ENCODE measurements at regions not wholly inside any gene's neighbourhood (a gene's known extent, or its start where the extent isn't known, plus 50 kb on each side); places are given as distances from the start of the nearest gene placed in this dataset.

DNA sequence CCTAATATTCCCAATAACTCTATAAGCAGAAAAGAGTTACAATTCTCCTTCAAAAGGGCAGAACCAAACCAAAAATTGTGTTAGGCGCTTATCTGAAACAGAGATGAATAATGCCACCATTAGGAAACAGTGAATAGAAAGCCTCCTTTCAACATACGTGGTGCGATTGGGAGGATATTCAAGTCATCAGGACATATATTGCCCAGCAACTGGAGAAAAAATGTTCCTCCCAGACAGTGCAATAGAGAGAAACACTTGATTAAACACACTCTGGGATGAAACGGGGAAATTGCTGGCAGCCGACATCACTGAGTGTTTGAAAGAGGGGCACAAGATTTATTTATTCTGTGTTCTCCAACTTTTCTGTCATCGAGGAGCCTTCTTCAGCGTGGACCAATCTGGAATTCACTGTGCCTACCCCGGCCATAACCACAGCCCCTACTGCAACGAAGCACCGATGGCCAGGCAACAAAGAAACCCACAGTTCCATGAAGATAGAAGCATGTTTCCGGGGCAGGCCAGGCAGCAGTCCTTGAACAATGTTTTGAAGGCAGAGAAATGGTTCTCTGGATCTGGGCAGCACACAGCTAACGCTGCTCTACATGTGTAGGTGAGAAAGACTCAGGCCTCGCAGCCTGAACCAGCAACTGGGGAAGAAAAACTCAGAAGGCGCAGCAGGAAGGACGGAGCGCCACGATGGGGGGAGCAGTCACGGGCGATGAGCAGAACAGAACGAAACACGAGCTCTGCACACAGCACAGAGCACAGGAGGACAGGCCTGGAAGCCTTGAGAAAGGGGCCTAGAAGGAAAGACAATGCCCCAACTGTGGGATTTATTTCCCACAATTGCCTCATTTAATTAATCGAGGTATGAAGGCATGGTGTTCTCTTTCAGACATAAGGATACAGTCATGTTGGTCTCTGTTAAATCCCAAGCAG, 234.2 kb upstream of the FOXQ1 start:
- H3K27ac ChIP-seq (ENCODE audit: low read length): no peak overlapping the region
- no peaks in the 10 kb centered on the region for H3K4me1 ChIP-seq (ENCODE audit: control insufficient read depth in 1 of 2, insufficient read depth in 2 of 2, low read length in 2 of 2)
- no peak overlapping the region for H3K4me3 ChIP-seq (ENCODE audit: low read depth in 1 of 2, low read length in 2 of 2)
- H3K27me3 ChIP-seq (ENCODE audit: low read depth, low read length): no peaks in the 10 kb centered on the region
- H3K9me3 ChIP-seq (ENCODE audit: control insufficient read depth in 1 of 2, low read length in 2 of 2): no peaks in the 10 kb centered on the region
- H3K36me3 ChIP-seq (ENCODE audit: control insufficient read depth in 1 of 2, insufficient read depth in 2 of 2, low read length in 2 of 2): no peaks in the 10 kb centered on the region

DNA sequence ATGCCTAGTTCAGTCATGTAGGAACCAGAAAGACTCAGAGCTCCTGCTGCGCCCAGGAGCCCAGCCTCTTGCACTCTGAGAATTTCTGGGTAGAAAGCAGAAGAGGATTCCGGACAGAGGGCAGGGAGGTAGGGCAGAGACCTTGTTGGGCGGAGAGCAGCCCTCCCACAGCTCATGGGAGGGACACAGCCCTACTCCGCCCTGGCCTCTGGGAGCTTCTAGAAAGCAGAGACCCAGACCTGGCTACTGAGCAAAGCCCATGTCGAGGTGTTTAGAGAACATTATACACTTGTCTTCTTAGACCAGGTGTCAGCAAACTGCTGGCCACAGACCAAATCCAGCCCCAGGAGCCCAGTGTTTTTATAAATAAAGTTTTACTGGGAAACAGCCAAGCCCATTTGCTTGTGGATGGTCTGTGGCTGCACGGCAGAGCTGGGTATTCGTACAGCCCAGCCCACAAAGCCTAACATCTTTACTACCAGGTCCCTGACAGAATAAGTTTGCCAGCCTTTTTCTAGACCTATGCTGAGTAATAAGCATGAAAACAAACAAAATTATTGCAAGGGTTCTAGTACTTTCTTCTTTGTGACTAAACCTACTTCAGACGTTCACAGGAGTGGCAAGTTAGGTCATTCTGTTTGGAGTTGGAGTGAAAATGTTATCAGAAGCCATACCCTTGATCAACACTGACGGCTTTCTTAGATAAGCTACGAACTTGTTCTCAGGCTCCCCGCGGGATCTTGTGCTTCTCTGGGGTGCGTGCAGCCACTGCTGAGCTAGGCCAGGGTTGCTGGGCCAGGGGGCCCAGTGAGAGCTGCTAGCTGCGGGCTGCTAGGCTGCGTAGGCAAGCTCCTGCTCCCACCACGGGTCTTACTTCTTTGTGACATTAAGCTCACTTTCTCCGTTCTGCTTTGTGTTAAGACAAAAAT, 235.1 kb upstream of the FOXQ1 start:
- Histone ChIP-seq H3K27me3 (ENCODE audit: low read depth, low read length) (no peaks in the 10 kb centered on the region), H3K27ac (ENCODE audit: low read length) (no peak overlapping the region), H3K9me3 (ENCODE audit: control insufficient read depth in 1 of 2, low read length in 2 of 2) (no peaks in the 10 kb centered on the region), H3K4me1 (ENCODE audit: control insufficient read depth in 1 of 2, insufficient read depth in 2 of 2, low read length in 2 of 2) (no peaks in the 10 kb centered on the region), H3K36me3 (ENCODE audit: control insufficient read depth in 1 of 2, insufficient read depth in 2 of 2, low read length in 2 of 2) (no peaks in the 10 kb centered on the region), H3K4me3 (ENCODE audit: low read depth in 1 of 2, low read length in 2 of 2) (no peak overlapping the region)

DNA sequence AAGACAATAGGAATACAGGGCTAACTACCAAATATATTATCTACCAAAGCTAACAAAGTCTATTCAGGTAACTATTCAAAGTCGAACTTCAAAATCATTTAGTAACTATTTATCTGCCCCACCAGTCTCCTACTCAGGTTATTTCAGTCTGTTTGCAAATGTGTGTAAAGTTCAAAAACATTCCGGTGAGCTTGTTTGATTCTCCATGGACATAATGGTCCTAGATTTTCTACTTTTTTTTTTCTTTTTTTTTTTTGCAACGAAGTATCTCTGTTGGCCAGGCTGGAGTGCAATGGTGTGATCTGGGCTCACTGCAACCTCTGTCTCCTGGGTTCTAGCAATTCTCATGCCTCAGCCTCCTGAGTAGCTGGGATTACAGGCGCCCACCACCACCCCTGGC, 236.0 kb upstream of the FOXQ1 start:
- Histone ChIP-seq H3K36me3 (ENCODE audit: control insufficient read depth in 1 of 2, insufficient read depth in 2 of 2, low read length in 2 of 2) (no peaks in the 10 kb centered on the region), H3K4me1 (ENCODE audit: control insufficient read depth in 1 of 2, insufficient read depth in 2 of 2, low read length in 2 of 2) (no peaks in the 10 kb centered on the region), H3K27ac (ENCODE audit: low read length) (no peak overlapping the region), H3K9me3 (ENCODE audit: control insufficient read depth in 1 of 2, low read length in 2 of 2) (no peaks in the 10 kb centered on the region), H3K4me3 (ENCODE audit: low read depth in 1 of 2, low read length in 2 of 2) (no peak overlapping the region), H3K27me3 (ENCODE audit: low read depth, low read length) (no peaks in the 10 kb centered on the region)

DNA sequence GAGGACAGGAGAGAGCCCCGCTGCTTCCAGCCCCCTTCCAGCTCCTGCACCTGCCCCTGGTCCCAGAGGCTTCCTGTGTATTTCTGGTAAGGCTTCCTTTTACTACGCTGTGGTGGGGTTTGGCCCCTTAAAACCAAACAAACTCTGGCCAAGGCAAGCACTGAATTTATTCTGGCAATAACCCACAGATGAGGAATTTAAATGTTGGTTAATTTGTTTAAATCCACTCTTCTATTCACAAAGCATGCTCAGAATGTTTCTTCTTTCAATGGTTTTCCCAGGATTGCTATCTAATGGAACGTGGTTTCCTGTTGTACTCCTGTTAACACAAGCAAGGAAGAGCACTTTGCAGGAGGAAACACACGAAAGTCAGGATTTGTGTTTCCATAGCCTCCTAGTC, 236.5 kb upstream of the FOXQ1 start:
- H3K4me3 ChIP-seq (ENCODE audit: low read depth in 1 of 2, low read length in 2 of 2): no peak overlapping the region
- H3K27ac ChIP-seq (ENCODE audit: low read length): no peak overlapping the region
- no peaks in the 10 kb centered on the region for H3K36me3 ChIP-seq (ENCODE audit: control insufficient read depth in 1 of 2, insufficient read depth in 2 of 2, low read length in 2 of 2)
- H3K9me3 ChIP-seq (ENCODE audit: control insufficient read depth in 1 of 2, low read length in 2 of 2): no peaks in the 10 kb centered on the region
- H3K4me1 ChIP-seq (ENCODE audit: control insufficient read depth in 1 of 2, insufficient read depth in 2 of 2, low read length in 2 of 2): no peaks in the 10 kb centered on the region
- H3K27me3 ChIP-seq (ENCODE audit: low read depth, low read length): no peaks in the 10 kb centered on the region

GRCh38 chr6:1070085-1070521, 241.8 kb upstream of the FOXQ1 start:
- H3K4me1 ChIP-seq (ENCODE audit: control insufficient read depth in 1 of 2, insufficient read depth in 2 of 2, low read length in 2 of 2): no peaks in the 10 kb centered on the region
- no peak overlapping the region for H3K27ac ChIP-seq (ENCODE audit: low read length)
- H3K4me3 ChIP-seq (ENCODE audit: low read depth in 1 of 2, low read length in 2 of 2): no peak overlapping the region
- H3K36me3 ChIP-seq (ENCODE audit: control insufficient read depth in 1 of 2, insufficient read depth in 2 of 2, low read length in 2 of 2): no peaks in the 10 kb centered on the region
- no peaks in the 10 kb centered on the region for H3K9me3 ChIP-seq (ENCODE audit: control insufficient read depth in 1 of 2, low read length in 2 of 2)
- no peaks in the 10 kb centered on the region for H3K27me3 ChIP-seq (ENCODE audit: low read depth, low read length)

DNA sequence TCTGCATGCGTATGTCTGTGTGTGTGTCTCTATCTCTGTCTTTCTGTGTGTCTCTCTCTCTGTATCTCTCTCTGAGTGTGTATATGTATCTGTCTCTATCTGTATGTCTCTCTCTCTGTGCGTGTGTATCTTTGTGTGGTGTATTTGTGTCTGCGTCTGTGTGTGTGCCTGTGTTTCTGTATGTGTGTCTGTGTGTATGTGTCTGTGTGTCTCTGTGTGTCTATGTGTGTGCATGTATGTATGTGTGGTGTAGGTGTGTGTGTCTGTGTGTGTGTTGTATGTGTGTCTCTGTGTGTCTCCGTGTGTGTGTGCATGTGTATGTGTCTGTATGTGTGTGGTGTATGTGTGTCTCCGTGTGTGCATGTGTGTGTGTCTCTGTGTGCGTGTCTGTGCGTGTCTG, 243.0 kb upstream of the FOXQ1 start:
- Histone ChIP-seq H3K36me3 (ENCODE audit: control insufficient read depth in 1 of 2, insufficient read depth in 2 of 2, low read length in 2 of 2) (no peaks in the 10 kb centered on the region), H3K9me3 (ENCODE audit: control insufficient read depth in 1 of 2, low read length in 2 of 2) (no peaks in the 10 kb centered on the region)

GRCh38 chr6:1068068-1068467, 243.8 kb upstream of the FOXQ1 start:
- no peak overlapping the region for H3K27ac ChIP-seq (ENCODE audit: low read length)
- H3K4me3 ChIP-seq (ENCODE audit: low read depth in 1 of 2, low read length in 2 of 2): no peak overlapping the region
- H3K36me3 ChIP-seq (ENCODE audit: control insufficient read depth in 1 of 2, insufficient read depth in 2 of 2, low read length in 2 of 2): no peaks in the 10 kb centered on the region
- no peaks in the 10 kb centered on the region for H3K4me1 ChIP-seq (ENCODE audit: control insufficient read depth in 1 of 2, insufficient read depth in 2 of 2, low read length in 2 of 2)
- H3K9me3 ChIP-seq (ENCODE audit: control insufficient read depth in 1 of 2, low read length in 2 of 2): no peaks in the 10 kb centered on the region
- no peaks in the 10 kb centered on the region for H3K27me3 ChIP-seq (ENCODE audit: low read depth, low read length)

More for the DNA sequence above, 243.0 kb upstream of the FOXQ1 start:
- H3K27me3 ChIP-seq (ENCODE audit: low read depth, low read length): no peaks in the 10 kb centered on the region
- no peaks in the 10 kb centered on the region for H3K4me1 ChIP-seq (ENCODE audit: control insufficient read depth in 1 of 2, insufficient read depth in 2 of 2, low read length in 2 of 2)
- no peak overlapping the region for H3K27ac ChIP-seq (ENCODE audit: low read length)
- H3K4me3 ChIP-seq (ENCODE audit: low read depth in 1 of 2, low read length in 2 of 2): no peak overlapping the region

- Histone ChIP-seq H3K27me3 (ENCODE audit: low read depth, low read length) (no peaks in the 10 kb centered on the region), H3K4me3 (ENCODE audit: low read depth in 1 of 2, low read length in 2 of 2) (no peak overlapping the region), H3K27ac (ENCODE audit: low read length) (no peak overlapping the region), H3K4me1 (ENCODE audit: control insufficient read depth in 1 of 2, insufficient read depth in 2 of 2, low read length in 2 of 2) (no peaks in the 10 kb centered on the region), H3K9me3 (ENCODE audit: control insufficient read depth in 1 of 2, low read length in 2 of 2) (no peaks in the 10 kb centered on the region), H3K36me3 (ENCODE audit: control insufficient read depth in 1 of 2, insufficient read depth in 2 of 2, low read length in 2 of 2) (no peaks in the 10 kb centered on the region)
These were observed 244.6 kb upstream of the FOXQ1 start for GRCh38 chr6:1067346-1067745.

GRCh38 chr6:1066449-1067090, 245.3 kb upstream of the FOXQ1 start:
- Histone ChIP-seq H3K36me3 (ENCODE audit: control insufficient read depth in 1 of 2, insufficient read depth in 2 of 2, low read length in 2 of 2) (no peaks in the 10 kb centered on the region), H3K9me3 (ENCODE audit: control insufficient read depth in 1 of 2, low read length in 2 of 2) (no peaks in the 10 kb centered on the region), H3K4me3 (ENCODE audit: low read depth in 1 of 2, low read length in 2 of 2) (no peak overlapping the region), H3K4me1 (ENCODE audit: control insufficient read depth in 1 of 2, insufficient read depth in 2 of 2, low read length in 2 of 2) (no peaks in the 10 kb centered on the region), H3K27me3 (ENCODE audit: low read depth, low read length) (no peaks in the 10 kb centered on the region), H3K27ac (ENCODE audit: low read length) (no peak overlapping the region)

- H3K9me3 ChIP-seq (ENCODE audit: control insufficient read depth in 1 of 2, low read length in 2 of 2): no peaks in the 10 kb centered on the region
- no peaks in the 10 kb centered on the region for H3K27me3 ChIP-seq (ENCODE audit: low read depth, low read length)
- H3K36me3 ChIP-seq (ENCODE audit: control insufficient read depth in 1 of 2, insufficient read depth in 2 of 2, low read length in 2 of 2): no peaks in the 10 kb centered on the region
- H3K27ac ChIP-seq (ENCODE audit: low read length): no peak overlapping the region
- H3K4me3 ChIP-seq (ENCODE audit: low read depth in 1 of 2, low read length in 2 of 2): no peak overlapping the region
- H3K4me1 ChIP-seq (ENCODE audit: control insufficient read depth in 1 of 2, insufficient read depth in 2 of 2, low read length in 2 of 2): no peaks in the 10 kb centered on the region
These were observed 245.9 kb upstream of the FOXQ1 start for GRCh38 chr6:1065986-1066385.

Data from muscle layer of duodenum (tissue), 2 donors.